Activated T-cell treated with anti-CD3 and anti-CD28 coated beads, Interleukin-2, amount 50 U/mL, for 48 hours (primary cell): ENCODE measurements at regions not wholly inside any gene's neighbourhood (a gene's known extent, or its start where the extent isn't known, plus 50 kb on each side); places are given as distances from the start of the nearest gene placed in this dataset.
"Not testable (repeated sequence)": the region's sequence is repeated elsewhere in the genome, so short reads cannot be mapped to it uniquely, and the experiment has no call there.

Experiments
- DNase-seq, 2 experiments: peaks; one replicate each; pipeline ENCODE4 v3.0.0-alpha.2; 2020

- no peak for DNase-seq
Observed at GRCh38 chr3:4158329-4158728, 144.8 kb upstream of the SETMAR start.

GRCh38 chr3:4162096-4162495, 141.1 kb upstream of the SETMAR start:
- no peak for DNase-seq

GRCh38 chr3:4163011-4163410, 140.2 kb upstream of the SETMAR start:
- DNase-seq = no peak

- DNase-seq = no peak
Observed at GRCh38 chr3:4166540-4166939, 136.6 kb upstream of the SETMAR start.

GRCh38 chr3:4167230-4167629, 135.9 kb upstream of the SETMAR start:
- not testable (repeated sequence) for DNase-seq

- DNase-seq = no peak
Observed at GRCh38 chr3:4174791-4175190, 128.4 kb upstream of the SETMAR start.

GRCh38 chr3:4191971-4192370, 111.2 kb upstream of the SETMAR start:
- no peak for DNase-seq

- DNase-seq = no peak
Observed at GRCh38 chr3:4195006-4195405, 108.2 kb upstream of the SETMAR start.

- no peak for DNase-seq
Observed at GRCh38 chr3:4196506-4197147, 106.5 kb upstream of the SETMAR start.

GRCh38 chr3:4197670-4198069, 105.5 kb upstream of the SETMAR start:
- no peak for DNase-seq

- no peak for DNase-seq
Observed at GRCh38 chr3:4198491-4198890, 104.7 kb upstream of the SETMAR start.

- not testable (repeated sequence) for DNase-seq
Observed at GRCh38 chr3:4204776-4205175, 98.4 kb upstream of the SETMAR start.

- no peak for DNase-seq
Observed at GRCh38 chr3:4207672-4208071, 95.5 kb upstream of the SETMAR start.

GRCh38 chr3:4208556-4208955, 94.6 kb upstream of the SETMAR start:
- no peak for DNase-seq

- DNase-seq = no peak
Observed at GRCh38 chr3:4211610-4212009, 91.6 kb upstream of the SETMAR start.

GRCh38 chr3:4213420-4213819, 89.7 kb upstream of the SETMAR start:
- DNase-seq = not testable (repeated sequence)

GRCh38 chr3:4216974-4217373, 86.2 kb upstream of the SETMAR start:
- DNase-seq = not testable (repeated sequence)

- DNase-seq = no peak
Observed at GRCh38 chr3:4218456-4219226, 84.5 kb upstream of the SETMAR start.

GRCh38 chr3:4219227-4219568, 84.0 kb upstream of the SETMAR start:
- no peak for DNase-seq

GRCh38 chr3:4220065-4220464, 83.1 kb upstream of the SETMAR start:
- DNase-seq = no peak

- DNase-seq = no peak
Observed at GRCh38 chr3:4222574-4223175, 80.5 kb upstream of the SETMAR start.

- no peak for DNase-seq
Observed at GRCh38 chr3:4223777-4224176, 79.4 kb upstream of the SETMAR start.

- DNase-seq = no peak
Observed at GRCh38 chr3:4224331-4224730, 78.8 kb upstream of the SETMAR start.

GRCh38 chr3:4225005-4225471, 78.1 kb upstream of the SETMAR start:
- no peak for DNase-seq
